GM21528 (cell line): ENCODE measurements at regions not wholly inside any gene's neighbourhood (a gene's known extent, or its start where the extent isn't known, plus 50 kb on each side); places are given as distances from the start of the nearest gene placed in this dataset.

Source experiments
- ATAC-seq: cut with Tn5 transposase; IDR thresholded peaks from one replicate; pipeline ENCODE4 v1.9.1; 2021; ENCODE audit warnings: mild to moderate bottlenecking, moderate library complexity; ENCODE audit not compliant: unreplicated experiment, low FRiP score

DNA sequence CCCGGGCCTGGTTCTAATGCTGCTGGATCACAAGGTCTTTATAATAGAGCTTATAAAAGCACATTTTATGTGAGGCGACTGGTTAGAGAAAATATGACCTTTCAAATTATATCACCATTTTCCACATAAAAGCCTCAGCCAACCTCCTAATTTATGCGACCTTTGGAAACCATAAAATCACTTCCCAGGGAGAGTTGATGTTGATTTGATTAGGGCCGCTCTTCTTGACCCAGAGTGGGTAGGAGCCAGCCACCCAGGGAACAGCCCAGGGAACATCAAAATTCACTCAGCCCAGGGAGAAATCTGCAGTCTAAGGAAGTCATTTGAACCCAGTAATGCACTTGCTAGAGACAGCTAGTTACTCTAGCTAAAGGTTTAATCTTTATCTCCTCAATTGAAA is 79.8 kb upstream of the TENT5A start:
- no peak for ATAC-seq

DNA sequence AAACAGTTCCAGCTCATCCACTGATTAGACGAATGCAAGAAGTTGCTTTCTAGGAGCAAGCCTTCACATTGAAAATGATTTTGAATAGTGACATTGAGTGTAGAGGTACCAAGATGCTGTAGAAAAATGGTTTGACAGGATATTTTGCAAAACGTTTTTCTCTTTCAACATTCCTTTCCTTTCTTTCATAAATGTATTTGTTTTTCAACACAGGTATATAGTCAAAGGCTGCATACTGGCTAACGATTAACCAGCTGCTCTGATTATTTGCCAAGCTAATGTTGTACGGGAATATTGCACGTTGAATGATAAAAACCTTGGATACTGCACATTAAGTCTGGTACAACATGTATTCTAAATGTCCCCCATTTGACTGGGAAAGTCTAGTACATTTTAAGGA is 78.8 kb upstream of the TENT5A start:
- ATAC-seq: no peak

DNA sequence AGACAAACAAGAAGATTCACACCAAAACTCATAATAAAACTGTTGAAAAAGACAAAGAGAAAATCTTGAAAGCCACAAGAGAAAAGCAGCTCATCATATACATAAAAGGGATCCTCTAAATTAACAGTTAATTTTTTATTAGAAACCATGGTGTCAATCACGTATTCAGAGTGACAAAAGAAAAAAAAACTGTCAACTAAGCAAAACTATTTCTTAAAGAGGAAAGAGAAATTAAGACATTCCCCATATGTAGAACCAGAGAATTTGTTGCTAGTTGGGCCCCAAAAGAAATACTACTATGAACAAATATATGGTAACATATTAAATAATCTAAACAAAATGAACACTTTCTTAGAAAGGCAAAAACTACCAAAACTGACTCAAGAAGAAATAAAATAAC is 74.3 kb upstream of the TENT5A start:
- no peak for ATAC-seq

DNA sequence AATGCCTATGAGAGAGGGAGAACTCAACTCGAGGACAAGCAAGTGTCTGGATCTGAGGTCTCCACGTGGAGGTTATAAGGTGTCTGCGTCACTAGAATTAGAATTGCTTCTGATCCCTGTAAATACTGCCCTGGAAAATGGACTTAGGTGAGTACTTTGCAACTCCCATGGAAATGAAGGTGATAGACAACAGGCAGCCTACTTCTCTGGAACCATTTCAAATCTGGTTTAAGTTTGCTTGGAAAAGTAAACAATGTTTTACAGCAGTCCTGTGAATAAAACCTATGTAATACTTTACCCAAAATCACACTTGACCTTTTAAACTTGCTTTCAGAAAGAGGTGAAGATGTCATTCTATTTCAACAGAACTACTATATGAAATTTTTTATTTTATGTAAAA is 70.1 kb upstream of the TENT5A start:
- no peak for ATAC-seq

DNA sequence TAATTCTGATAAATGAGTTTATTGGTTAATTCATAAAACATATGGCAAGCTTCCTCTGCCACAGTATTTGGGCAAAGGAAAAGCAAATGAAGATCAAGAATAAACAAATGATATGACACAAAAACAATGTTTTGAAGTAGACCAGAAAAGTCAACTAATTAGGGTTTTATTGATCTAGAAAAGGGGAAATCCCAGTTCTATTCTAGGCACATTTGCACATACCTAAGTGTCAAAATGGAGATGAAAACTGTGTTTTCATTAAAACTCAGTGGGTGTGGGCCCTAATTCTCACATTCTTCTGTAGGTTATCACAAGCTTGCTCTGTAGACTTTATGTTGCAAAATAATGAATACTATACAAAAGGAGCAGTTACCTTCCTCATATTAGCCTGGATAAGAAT is 69.0 kb upstream of the TENT5A start:
- no peak for ATAC-seq

DNA sequence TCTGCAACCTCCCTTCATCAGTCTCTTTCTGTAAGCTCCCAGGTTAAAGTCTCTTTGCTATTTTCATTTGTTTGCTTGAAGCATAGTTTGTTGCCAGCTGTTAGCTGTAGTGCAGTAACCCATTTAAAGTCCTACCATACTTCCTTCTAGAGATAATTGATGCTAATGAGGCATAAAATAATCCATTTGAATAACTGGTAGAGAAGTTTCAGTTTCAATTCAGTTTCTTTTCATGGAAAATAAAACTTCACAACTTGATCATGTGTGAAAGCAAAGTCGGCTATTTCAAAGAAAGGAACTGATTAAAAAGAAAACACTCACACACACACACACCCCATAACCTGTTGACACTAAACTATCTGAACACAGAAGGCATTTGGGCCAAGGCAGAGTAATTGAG is 68.5 kb upstream of the TENT5A start:
- no peak for ATAC-seq

DNA sequence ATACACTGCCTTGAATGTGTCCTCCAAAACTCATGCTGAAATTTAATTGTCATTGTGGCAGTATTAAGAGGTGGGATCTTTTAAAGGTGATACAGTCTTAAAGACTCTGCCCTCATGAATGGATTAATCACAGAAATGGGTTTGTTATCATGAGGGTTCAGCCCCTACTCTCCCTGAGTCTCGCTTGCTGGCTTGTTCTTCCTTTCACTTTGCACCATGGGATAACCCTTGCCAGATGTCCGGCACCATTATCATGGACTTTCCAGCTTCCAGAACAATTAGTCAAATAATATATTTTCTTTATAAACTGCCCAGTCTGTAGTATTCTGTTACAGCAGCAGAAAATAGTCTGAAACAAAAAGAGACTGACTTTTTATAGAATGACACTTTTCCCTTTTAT is 67.9 kb upstream of the TENT5A start:
- ATAC-seq: no peak

DNA sequence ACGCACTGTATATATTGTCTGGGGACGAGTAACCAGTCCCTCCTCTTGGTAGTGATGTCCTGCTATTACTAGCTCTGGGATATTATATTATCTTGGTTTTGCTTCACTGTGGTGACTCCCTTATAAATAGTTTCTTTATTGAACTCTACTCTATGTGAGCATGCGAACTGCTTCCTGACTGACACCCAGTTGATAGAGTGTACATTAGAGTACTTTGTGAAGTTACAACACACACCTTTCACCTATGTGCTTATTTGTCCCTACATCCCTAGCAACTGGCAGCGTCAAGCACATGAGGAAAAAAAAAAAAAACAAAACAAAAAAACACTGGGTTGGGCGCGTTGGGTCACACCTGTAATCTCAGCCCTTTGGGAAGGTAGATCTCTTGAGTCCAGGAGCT is 67.3 kb upstream of the TENT5A start:
- ATAC-seq: no peak

DNA sequence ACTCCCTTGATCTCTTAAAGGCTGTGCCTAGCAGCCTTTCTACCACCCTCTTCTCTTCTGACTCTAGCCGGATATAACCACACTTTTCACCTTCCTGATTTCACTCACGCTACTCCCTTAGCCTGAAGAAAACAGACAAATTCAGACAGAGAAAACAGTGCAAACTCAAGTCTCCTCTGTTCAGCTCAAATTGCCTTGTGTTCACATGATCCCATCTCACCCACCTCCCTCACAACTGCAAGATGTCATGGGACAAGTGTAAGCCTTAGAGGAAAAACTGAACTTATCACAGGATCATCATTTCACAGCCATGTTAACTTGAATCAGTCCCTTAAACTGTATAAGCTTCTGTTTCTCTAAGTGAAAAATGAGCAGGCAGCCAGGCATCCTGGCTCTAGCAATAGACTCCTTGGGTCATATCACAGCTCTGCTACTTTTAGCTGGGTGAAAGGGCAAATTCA is 66.5 kb upstream of the TENT5A start:
- ATAC-seq: no peak

DNA sequence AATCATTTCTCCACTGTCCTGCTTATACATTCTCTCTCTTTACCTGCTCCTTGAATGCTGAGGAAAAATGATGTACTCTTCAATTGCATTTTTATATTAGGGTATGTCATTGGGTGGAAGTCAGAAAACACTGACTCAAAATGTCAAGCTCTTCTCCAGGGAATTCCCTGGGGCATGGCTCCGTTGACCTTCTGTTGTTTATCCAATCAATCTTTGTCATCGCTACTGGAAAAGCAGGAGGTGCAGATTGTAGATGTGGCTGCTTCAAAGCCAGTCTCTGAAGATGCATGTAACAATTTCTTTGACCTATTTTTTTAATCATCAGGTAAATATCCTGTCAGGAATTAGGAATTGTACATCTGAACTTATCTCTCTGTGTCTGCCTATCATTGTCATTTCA is 63.9 kb upstream of the TENT5A start:
- ATAC-seq: no peak

DNA sequence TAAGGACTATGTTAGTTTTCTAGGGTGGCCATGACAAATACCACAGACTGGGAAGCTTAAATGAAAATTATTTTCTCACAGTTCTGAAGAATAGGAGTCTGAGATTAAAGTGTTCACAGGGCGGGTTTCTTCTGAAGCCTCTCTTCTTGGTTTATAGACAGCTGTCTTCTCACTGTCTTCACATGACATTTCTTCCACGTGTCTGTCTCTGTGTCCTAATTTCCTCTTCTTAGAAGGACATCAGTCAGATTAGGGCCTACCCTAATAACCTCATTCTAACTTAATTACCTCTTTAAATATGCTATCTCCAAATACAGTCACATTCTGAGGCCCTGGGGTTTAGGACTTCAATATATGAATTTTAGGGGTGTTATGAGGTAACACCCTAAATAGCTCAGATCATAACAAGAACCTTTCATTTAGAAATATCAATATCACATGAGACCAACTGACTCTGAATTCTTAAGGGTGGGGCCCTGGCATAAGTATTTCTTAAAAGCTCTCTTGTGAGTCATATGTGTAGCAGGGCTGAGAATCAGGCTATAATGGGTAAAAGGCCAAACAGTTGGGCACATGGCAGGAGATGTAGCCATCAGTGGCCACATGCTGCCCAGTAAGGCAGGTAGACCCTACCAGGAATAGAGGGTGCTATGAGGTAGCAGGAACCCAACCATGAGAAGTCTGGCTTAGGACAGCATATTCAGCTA is 62.0 kb upstream of the TENT5A start:
- ATAC-seq: no peak

DNA sequence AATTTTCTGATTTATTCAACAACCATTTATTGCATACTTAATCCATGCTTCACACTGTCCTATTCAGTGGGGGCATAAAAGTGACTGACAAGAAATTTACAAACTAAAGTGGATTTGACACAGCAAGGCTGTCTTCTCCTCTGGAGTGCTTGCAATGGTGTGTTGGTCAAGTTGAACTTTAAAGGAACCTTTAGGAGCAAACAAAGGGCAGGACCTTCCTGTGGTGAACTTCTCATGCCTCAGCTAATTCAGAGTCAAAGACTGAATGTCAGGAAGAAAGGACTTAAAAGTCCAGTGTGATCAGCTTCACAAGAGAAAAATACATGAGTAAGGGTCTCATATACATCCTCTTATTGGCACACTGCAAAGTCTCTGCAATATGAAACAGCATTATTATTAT is 60.8 kb upstream of the TENT5A start:
- no peak for ATAC-seq

DNA sequence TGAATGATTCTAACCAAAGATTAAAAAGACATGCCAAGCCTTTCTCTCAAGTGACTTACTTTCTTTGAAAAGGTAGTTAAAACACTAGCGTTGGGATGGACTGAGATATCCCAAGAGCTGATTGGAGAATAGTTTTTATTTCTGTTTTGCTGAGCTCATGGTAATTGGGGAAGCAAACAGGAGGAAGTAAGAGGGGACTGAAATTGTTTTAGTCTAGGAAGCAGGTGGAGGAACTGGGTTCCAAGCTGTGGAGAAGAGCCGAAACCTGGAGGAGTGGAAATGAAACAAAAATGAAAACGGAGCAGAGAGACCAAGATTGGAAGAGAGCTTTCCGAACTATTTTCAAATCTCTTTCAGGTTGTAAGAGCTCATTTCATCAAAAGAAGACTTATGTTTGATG is 59.9 kb upstream of the TENT5A start:
- no peak for ATAC-seq

DNA sequence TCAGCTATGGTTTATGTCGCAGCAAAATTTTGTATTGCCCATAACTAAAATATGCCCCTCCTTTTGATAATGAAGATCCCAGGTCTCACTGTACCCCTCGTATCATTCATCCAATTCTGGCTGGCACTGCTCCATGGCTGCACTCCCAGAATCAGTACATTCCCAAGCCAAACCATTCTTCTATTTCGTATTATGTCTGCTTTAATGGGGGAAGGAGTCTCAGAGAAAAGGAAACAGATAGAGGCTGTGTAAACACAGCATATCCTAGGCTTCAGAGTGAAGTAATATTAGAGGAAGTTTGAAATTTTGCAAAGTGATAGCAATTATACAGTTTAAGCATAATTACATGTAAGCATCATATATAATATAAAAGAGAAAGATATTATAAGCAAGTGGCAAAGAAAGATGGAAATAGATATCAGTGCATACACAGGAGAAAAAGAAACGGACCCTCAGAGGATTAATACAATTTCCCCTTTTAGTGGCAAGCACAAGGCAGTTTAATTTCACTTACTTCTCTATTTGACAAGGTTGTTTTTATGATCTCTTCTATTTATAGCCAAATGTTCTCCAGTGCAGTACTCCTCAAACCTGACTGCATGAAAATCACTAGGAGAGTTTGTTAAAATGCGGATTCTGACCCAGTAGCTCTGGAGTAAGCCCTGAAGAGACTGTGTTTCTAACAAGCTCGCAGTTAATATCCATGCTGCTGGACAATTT is 56.5 kb upstream of the TENT5A start:
- ATAC-seq: no peak

DNA sequence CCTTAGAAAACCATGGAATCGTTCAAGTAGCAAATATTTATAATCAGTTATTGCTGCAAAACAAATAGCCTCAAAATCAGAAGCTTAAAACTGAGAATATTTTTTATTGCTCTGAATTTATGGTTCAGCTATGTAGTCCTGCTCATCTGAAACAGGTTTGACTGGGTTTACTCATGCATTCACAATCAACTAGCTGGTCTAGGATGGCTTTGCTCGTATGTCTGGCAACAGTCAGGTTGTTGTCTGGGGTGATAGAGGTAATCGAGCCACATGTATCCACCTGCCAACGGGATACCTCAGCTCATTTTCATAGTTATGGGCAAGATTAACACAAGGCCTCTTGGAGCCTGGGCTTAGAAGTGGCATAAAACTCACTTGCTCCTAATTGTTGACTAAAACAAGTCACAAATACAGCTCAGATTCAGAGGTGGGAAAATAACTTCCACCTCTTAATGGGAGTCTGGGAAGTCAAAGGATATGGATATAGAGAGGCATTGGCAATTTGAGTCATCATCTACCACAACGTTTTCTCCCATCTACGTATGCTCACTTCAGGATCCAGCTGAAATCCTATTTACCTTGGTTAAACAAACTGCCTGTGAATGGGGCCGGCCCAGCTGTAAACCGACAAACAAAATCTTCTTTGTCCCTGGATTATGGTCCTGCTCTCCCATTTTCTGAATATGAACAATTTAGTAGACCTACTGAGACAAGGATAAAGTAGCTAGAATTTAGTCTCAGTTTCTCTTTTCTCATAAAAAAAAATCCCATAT is 54.5 kb upstream of the TENT5A start:
- ATAC-seq: no peak

DNA sequence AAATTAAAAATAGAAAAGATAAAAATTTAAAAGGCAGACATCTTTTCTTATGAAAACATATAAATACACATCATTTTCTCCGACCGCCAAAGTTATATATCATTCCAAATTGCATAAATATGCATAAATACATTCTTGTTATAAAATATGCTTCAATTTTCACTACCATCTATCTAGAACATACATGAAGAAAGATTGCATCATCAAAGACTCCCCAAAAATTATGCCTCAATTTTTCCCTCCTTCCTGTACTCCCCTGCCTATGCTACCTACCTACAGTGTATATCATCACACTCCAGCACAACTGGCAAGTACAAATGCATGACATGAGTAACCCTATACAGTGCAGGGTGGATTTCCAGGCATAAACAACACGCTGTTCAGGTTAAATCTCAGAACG is 49.9 kb upstream of the TENT5A start:
- no peak for ATAC-seq
